ENCODE measurements at regions not wholly inside any gene's neighbourhood (a gene's known extent, or its start where the extent isn't known, plus 50 kb on each side); places are given as distances from the start of the nearest gene placed in this dataset.

GRCh38 chr4:154998284-154998683, 210.2 kb upstream of the NPY2R start:
- Histone ChIP-seq H3K9me3 (no peaks in the 10 kb centered on the region), H3K4me3 (no peak overlapping the region), H3K4me1 (no peaks in the 10 kb centered on the region), H3K27ac (no peak overlapping the region), H3K36me3 (no peaks in the 10 kb centered on the region), H3K27me3 (no peaks in the 10 kb centered on the region)
- no peak for DNase-seq
- intact Hi-C loops (cut with DNase I; ENCODE audit: low total_unique reads) (no loop called here), in situ Hi-C loops (cut with MboI; ENCODE audit: low sequenced_read_pairs in 4 of 4) (loop anchor here in 1 of 4 donors (25.0 kb wide), 1 partner anchor 364 kb away; no protein-coding TSS in a partner anchor)
- no peak for TF ChIP-seq POLR2A (IDR thresholded peaks at IDR 0.05)
- TF ChIP-seq CTCF (IDR thresholded peaks at IDR 0.05 in 4 of 5, conservative IDR thresholded peaks at IDR 0.05 in 1 of 5): no peak
- ATAC-seq: peak in 1 of 2 donors; percentile 36

DNA sequence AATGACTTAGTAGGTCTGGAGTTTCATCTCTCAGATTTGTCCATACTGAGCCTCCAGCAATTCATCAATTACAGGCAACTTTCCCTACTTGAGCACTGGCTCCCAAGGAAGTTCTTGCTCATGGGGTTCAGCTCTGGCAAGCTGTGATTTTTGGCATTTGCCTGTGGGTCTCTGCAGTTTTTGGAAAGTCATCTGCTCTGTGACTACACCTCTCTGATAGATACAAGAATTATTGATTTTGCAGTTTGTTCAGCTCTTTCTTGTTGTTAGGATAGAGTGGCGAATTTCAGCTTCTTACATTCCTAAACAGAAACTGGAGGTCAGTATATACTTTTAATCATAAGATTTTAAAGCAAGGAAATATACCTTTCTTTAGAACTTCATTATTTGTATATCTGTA, 209.7 kb upstream of the NPY2R start:
- ATAC-seq (no peak), DNase-seq (no peak)
- Histone ChIP-seq H3K4me3 (no peak overlapping the region), H3K36me3 (no peaks in the 10 kb centered on the region), H3K4me1 (no peaks in the 10 kb centered on the region), H3K27me3 (no peaks in the 10 kb centered on the region), H3K27ac (no peak overlapping the region), H3K9me3 (no peaks in the 10 kb centered on the region)
- TF ChIP-seq POLR2A (IDR thresholded peaks at IDR 0.05): no peak
- no peak for TF ChIP-seq CTCF (IDR thresholded peaks at IDR 0.05 in 4 of 5, conservative IDR thresholded peaks at IDR 0.05 in 1 of 5)
- in situ Hi-C loops (cut with MboI; ENCODE audit: low sequenced_read_pairs in 4 of 4): loop anchor here in 1 of 4 donors (25.0 kb wide), 1 partner anchor 364 kb away; no protein-coding TSS in a partner anchor
- intact Hi-C loops (cut with DNase I; ENCODE audit: low total_unique reads): no loop called here

GRCh38 chr4:154999950-155000578, 208.4 kb upstream of the NPY2R start:
- Histone ChIP-seq H3K4me3 (no peak overlapping the region), H3K27ac (no peak overlapping the region), H3K9me3 (no peaks in the 10 kb centered on the region), H3K36me3 (no peaks in the 10 kb centered on the region), H3K27me3 (no peaks in the 10 kb centered on the region), H3K4me1 (no peaks in the 10 kb centered on the region)
- TF ChIP-seq POLR2A (IDR thresholded peaks at IDR 0.05): no peak
- no peak for TF ChIP-seq CTCF (IDR thresholded peaks at IDR 0.05 in 4 of 5, conservative IDR thresholded peaks at IDR 0.05 in 1 of 5)
- in situ Hi-C loops (cut with MboI; ENCODE audit: low sequenced_read_pairs in 4 of 4) (loop anchor here in 1 of 4 donors (25.0 kb wide), 1 partner anchor 362 kb away; no protein-coding TSS in a partner anchor), intact Hi-C loops (cut with DNase I; ENCODE audit: low total_unique reads) (no loop called here)
- DNase-seq (no peak), ATAC-seq (no peak)

- no peak overlapping the region for H3K4me3 ChIP-seq
- no peaks in the 10 kb centered on the region for H3K27me3 ChIP-seq
- no peaks in the 10 kb centered on the region for H3K36me3 ChIP-seq
- no peaks in the 10 kb centered on the region for H3K9me3 ChIP-seq
- in situ Hi-C loops (cut with MboI; ENCODE audit: low sequenced_read_pairs in 4 of 4): no loop called here
- ATAC-seq (no peak), DNase-seq (no peak)
- H3K4me1 ChIP-seq: no peaks in the 10 kb centered on the region
- intact Hi-C loops (cut with DNase I; ENCODE audit: low total_unique reads): no loop called here
- H3K27ac ChIP-seq: no peak overlapping the region
- TF ChIP-seq CTCF (IDR thresholded peaks at IDR 0.05 in 4 of 5, conservative IDR thresholded peaks at IDR 0.05 in 1 of 5) (no peak), POLR2A (IDR thresholded peaks at IDR 0.05) (no peak)
Observed at GRCh38 chr4:155001251-155001650, 207.2 kb upstream of the NPY2R start.

All from gastrocnemius medialis (tissue), 4 donors.